Effector CD4-positive, alpha-beta T cell (primary cell): ENCODE measurements at regions not wholly inside any gene's neighbourhood (a gene's known extent, or its start where the extent isn't known, plus 50 kb on each side); places are given as distances from the start of the nearest gene placed in this dataset.
"Not testable (repeated sequence)": the region's sequence is repeated elsewhere in the genome, so short reads cannot be mapped to it uniquely, and the experiment has no call there.

Experiments
- DNase-seq: peaks from one replicate; pipeline ENCODE4 v3.0.0-alpha.2; 2020

DNA sequence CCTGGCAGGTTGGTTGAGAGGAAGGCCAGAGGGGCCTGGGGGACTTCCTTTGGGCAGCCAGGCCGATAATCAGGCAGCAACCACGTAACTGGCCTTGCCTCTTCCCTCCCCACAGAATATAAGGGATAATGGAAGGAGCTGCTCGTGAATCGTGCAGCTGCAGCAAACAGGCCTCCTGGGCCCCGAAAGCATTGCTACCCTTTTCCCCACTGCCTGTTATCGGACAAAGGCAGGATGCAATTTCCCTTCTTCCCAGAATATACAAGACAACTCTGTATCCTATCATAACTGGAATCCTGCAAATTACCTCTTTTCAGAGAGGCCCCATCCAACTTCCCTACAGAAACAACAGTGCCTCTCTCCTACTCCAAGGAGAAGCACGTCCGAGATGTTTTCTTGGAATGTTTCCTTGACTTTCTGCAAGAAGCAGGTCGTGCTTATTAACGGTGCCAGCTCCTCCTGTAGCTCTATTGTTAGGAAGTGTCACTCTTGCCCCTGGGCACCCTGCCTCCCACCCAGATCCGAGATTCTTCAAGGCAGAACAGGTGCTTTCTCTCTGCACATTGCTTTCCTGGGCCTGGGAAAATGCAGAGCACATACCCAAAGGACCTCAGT lies 106.0 kb upstream of the TIAM1 start:
- no peak for DNase-seq

DNA sequence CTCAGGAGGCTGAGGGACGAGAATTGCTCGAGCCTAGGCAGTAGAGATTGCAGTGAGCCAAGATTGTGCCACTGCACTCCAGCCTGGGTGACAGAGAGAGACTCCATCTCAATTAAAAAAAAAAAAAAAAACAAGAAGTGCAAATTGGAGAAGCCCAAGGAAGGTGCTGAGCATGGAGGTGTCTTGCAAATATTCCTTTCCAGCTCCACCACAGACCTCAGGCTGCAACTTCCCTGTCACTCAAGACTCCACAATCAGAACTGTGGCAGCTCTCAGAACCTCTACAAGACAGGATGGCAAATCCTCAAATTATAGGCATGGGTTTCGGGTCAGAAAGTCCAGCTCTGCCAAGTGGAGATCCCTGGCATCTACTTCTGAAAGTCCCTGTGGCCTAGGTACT lies 104.4 kb upstream of the TIAM1 start:
- no peak for DNase-seq

DNA sequence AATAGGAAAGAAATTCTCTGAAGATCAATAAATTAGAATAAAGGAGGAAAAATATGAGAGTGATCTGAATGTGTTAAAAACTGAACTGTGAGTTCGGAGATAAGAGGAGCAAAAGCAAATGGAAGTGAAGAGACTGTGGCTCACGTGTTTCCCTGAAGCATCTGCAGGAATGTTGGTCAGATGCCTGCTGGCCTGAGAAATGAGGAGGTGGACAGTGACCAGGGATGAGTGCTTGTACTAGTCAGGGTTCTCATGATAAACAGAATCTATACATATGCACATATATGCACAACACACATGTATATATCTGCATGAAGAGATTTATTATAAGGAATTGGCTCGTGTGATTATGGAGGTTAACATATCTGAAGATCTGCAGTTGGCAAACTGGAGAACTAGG lies 103.4 kb upstream of the TIAM1 start:
- no peak for DNase-seq

DNA sequence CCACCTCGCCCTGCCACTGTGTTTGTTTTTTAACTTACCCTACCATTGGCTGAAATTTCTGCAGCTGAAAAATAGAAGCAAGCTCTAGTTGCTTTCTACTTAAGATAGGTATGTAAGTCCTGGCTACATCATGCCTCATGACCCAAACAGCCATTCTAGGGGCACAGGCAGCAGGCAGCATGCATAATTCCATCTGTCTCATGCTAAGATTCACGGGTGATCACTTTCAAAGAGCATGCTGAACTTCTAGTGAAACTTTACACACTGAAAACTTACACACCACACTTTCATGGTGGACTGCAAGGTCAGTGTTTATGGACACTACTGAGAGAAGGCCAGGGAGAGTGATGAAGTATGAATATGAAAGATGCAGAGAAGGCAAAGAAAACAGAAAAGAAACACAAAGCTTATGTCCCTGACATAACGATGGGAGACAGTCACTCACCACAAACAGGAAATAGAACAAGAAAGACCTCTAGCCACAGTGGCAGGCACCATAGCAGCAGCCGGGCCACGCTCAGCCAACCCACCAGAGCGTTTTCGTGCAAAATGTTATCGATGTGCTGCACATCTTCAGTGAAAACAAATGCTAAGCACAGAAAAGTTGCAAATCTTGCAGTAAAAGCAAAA lies 102.3 kb upstream of the TIAM1 start:
- peak; percentile 7 for DNase-seq

DNA sequence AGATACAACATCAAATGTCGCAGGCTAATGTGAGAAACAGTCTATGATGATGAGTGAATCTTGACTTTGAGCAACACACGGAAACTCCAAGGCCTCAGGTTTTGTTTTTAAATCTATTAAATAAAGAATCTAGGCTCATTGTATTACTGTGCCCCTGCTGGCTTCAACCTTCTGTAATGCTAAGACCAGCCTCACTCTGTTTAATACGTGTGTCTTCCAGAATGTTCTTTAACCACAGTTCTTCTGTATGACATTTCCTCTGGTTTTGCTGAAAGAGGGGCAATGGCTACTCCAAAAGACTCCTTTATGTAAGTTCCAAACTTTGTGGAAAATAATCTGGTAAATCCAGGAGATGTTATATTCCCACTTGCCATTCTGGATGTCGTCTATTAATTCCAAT lies 101.1 kb upstream of the TIAM1 start:
- no peak for DNase-seq

DNA sequence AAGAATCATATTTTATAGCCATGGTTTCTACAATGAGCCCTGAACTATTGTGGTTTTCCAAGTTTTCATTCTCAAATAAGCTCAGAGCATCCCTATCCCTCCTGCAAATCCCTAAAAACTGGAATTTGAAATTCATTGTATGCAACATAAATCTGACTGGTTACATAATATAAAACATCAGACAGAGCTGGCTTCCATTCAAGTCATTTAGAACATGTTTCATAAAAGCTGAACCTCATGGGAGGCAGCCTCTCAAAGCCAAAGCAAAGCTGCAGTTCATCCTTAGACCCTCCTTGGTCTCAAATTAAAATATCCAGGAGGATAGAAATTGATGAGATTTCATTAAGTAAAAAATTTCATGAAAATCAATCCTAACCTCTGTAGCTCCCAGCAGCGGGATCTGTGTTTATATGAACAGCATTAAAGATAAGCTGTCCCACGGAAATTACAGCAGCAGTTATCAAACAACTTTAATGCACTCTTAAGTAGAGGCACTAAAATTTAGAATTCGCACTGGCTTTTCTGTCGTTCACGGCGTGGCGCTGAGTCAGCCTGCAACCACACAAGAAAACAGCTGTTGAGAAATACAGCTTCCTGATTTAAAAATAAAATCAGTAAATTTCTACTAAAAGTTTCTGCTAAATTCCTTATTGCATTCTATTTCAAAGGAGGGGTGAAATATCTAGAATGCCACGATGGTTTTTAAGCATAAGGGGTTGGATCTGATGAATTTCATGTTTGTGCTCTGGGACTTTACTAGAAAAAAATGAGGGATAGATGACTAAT lies 99.9 kb upstream of the TIAM1 start:
- DNase-seq: no peak

DNA sequence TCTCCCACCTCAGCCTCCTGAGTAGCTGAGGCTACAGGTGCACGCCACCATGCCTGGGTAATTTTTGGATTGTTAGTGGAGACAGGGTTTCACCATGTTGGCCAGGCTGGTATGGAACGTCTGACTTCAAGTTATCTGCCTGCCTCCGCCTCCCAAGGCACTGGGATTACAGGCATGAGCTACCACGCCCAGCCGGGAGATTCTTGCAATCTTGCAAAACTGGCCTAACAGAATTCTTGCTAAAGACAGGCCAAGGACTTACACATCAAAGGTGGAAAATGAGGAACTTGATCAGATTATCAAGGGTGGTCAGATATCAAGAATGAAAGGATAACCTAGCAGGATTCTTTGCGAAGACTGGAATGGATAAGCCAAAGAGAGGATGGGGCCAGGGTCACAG lies 98.3 kb upstream of the TIAM1 start:
- no peak for DNase-seq

DNA sequence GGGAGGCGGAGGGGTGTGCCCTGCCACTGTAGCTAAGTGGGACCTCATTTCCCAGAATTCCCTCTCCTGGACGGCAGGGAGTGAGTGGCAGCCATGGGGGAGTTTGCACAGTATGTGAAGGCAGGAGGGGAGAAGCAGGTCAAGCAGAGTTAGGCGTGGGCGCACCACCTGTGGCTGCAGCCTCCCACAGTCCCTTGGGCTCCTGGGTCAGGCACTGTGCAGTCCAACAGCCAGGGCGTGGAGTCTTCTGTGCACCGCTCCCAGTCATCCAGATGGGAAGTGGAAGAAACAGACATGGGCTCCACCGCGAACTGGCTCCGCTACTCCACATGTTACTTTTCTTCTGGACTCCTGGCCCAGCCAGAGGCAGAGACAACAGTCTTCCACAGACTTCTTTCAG lies 85.4 kb upstream of the TIAM1 start:
- no peak for DNase-seq

DNA sequence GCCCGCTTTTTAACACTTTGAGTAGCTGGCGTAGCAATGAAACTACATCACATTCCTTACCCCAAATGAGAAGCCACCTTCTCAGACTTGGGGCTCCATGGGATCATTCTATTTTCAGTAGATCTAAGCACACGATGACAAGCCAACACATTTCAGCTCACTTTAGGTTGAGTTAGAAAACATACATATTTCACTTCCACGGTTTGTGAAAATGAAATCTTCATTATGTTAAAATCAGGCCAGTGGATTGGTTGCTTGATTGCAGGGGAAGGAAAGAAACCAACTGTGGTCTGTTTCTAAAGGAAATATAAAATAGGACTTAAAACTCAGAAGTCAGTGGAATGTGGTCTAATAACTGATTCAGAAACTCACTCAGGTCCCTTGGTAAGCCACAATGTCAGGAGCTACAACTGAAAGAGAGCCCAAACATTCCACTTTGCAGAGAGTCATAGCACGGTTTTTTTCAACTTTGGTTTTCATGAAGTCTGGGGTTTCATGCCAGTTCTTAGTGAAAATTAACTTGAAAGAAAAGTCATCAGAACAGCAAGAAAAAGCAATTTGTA lies 82.3 kb upstream of the TIAM1 start:
- DNase-seq: no peak

DNA sequence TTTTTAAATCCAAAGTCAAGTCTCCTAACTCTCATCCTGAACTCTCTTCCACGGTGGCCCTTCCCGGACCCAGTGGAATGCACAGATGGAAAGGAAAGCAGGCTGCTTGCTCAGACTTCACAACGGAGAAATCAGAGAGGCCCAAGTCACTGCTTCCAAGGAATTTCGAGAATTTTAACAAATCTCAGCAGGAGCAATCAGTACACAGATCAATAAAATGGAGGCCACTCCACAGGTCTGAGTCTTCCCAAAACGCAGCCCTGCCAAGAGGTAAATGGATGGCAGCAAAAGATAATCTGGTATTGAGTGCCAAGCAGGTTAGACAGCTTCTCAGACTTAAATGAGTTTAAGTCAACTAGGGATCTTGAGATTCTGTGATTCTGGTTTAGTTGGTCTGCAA lies 81.1 kb upstream of the TIAM1 start:
- DNase-seq: no peak

DNA sequence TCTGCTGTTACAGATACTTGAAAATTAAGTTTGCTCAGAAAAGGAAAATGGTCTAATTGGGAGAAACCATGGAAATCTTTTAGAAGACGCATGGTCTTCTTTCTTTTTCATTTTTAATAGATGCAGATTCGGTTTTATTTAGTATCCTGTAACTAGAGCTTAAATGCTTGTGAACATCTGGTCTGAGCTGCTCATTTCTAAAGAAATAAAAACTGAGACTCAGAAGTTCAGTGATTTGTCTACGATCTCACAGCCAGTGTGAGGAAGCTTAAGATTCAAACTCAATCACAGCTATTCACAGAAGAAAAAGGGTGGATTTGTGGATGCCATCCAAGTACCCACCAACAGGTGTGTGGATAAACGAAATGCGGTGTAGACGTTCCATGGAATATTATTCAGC lies 80.0 kb upstream of the TIAM1 start:
- no peak for DNase-seq

DNA sequence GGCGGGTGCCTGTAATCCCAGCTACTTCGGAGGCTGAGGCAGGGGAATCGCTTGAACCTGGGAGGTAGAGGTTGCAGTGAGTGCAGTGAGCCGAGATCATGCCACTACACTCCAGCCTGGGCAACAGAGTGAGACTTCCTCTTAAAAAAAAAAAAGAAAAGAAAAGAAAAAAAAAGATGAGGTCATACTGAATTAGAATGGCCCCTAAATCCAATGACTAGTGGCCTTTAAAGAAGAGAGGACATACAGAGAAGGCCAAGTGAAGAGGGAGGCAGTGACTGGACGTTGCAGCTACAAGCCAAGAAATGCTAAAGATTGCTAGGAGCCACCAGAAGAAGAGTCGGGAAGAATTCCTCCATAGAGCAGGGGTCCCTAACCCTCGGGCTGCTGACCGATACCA lies 76.9 kb upstream of the TIAM1 start:
- DNase-seq: no peak

DNA sequence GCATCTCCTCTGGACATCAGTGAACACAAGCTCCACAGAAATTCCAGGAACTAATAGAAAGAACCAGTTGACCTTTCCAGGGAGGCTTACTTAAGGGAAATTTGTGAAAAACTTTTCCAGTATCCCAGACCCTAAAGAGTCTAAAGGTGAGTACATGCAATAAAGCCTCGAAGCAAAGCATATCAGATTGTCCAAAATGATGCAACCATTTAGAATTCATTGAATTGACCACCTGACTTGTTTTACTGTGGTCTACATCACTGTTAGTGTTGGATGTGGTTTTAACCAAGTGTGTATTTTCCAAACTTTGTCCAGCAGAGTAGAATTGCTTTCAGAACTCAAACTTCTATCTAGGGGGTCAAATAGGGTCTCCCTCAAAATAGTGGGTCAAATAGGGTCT lies 76.3 kb upstream of the TIAM1 start:
- no peak for DNase-seq

DNA sequence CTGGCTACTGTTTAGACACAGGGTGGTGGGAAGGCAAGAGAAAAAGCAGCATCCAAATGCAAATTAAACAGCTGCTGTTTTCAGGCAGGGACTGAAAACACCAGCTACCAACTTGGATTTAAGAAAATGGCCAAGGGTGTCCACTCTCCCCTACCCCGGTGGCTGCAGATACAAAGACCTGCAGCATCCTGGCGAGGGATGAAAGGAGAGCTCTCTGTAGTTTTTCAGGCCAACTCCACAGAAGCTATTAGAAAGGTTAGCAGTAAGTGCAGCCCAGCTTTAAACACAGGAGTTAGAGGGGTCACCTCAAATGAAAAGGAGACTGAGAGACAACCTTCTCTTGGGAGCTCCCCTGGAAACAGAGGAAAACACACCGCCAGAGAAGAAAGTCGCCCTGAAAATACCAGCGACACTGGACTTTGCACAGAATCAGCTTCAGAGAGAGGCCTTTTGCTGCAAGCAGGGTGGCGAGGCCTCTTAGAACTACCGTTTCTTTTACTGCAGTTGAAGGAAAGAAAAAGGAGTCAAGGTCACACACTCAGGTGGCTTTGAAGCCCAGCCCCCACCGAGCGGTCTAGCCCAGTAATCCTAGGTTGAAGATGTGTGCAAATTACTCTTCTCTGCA lies 74.4 kb upstream of the TIAM1 start:
- no peak for DNase-seq

DNA sequence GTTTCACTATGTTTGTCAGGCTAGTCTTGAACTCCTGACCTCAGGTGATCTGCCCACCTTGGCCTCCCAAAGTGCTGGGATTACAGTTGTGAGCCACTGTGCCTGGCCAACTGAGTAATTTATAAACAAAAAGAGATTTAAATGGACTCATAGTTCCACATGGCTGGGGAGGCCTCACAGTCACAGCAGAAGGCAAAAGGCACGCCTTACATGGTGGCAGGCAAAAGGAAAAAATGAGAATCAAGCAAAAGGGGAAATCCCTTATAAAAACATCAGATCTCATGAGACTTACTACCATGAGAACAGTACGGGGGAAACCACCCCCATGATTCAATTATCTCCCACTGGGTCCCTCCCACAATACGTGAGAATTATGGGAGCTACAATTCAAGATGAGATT lies 73.2 kb upstream of the TIAM1 start:
- DNase-seq: not testable (repeated sequence)

DNA sequence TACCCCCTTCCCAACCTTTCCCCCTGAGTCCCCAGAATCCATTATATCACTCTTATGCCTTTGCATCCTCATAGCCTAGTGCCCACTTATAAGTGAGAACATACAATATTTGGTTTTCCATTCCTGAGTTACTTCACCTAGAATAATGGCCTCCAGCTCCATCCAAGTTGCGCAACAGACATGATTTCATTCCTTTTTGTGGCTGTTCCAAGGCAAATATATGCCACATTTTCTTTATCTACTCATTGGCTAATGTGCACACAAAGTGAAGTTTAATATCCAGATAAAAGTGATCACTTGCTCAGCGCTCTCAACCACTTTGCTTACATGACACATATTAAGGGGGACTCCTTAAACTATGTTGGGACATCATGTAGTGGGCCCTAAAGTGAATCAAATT lies 72.4 kb upstream of the TIAM1 start:
- DNase-seq: no peak

DNA sequence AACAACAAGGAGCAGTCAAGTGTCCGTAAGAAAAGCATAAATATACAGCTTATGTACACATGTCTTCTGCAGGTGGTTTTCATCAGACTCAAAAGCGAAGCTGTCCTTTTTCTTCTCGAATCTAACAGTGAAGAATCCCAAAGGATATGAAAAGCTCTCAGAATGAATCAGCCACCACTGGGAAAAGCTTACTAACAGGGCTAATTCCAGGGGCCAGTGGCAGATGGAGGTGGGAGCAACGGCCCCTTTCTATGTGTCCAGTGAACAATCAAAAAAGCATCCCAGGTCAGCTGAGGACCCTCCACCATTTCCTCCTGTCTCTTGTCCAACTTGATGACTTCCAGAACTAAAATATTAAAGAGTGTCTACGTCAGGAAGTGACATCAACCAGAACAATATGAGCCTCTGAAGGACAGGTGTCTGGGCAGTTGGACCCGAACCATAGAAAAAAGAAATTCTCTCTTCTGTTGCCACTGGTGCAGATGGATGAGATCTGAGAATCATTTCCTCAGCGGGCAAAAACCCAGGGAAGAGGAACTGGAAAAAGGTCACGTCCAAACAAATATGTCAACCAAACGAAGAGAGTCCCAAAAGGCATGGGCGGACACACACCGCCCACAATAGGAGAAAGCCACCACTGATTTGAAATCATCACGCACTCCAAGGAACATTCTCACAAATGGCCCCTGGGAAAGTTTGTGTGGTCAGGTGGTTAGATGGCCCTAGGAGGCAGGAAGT lies 70.4 kb upstream of the TIAM1 start:
- DNase-seq: no peak

DNA sequence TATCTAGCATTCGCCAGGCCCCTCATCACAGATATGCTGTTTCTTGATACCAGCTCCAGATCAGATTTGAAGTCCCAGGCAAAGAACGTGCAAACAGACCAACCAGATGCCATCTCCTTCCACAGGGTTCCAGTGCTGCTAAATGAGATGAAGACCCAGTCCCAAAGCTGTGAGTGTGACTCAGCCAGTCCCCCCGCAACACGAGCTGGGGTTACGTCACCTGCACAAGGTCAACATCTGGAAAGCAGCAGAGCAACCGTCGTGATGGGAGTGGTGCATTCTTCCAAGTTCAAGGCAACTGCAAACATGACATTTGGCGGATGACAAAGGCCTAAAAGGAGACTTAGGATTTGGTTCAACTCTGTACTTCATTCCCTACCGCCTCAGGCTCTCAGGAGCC lies 69.6 kb upstream of the TIAM1 start:
- no peak for DNase-seq

DNA sequence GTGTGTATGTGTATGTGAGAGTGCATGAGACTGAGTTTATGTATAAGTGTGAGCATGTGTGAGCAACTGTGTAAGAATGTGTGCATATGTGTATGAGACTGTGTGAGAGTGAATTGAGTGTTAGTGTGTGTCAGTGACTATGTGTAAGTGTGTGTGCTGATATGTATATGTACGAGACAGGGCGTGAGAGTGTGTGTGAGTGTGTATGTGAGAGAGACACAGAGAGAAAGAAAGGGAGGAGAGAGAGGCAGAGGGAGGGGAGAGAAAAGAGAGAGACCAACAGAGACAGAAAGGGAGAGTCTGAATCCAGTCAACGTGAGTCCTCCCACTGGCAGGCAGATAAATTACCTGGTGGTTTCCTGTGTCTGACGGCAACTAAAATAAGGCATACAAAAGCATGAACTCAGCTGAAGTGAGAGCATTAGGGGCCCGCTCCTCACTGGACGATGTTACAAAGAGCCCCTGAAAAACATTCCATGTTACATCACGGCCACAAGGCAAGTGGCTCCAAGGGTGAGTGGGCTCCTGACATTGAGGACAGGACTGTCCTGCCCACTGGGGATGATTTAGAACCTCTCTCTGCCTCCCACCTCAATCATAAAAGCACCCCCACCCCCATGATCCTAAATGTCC lies 66.6 kb upstream of the TIAM1 start:
- DNase-seq: no peak

DNA sequence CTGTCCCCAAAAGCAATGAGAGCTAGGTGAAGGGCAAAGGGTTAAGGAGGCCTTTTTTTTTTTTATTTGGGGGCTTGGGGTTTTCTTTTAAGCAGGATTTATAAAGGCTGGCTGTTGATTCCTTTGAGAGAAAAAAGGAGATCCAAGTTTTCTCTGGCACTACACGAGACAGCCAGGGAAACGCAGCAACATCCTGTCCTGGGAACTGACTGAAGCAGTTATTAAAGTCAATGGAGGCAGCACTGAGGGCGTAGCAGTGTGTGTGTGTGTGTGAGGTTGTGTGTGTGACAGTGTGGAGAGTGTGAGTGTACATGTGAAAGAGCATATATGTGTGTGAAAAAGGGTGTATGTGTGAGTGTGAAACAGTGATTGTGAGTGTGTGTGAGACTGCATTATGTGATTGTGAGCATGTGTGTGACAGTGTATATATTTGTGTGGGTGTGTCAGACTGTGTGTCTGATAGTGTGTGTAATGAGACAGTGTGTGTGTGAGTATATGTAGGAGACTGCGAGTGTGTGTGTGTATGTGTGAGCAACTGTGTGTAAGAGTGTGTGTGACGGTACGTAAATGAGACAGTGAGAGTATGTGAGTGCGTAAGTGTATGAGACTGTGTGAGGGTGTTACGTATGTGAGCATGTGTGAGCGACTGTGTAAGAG lies 65.9 kb upstream of the TIAM1 start:
- no peak for DNase-seq

DNA sequence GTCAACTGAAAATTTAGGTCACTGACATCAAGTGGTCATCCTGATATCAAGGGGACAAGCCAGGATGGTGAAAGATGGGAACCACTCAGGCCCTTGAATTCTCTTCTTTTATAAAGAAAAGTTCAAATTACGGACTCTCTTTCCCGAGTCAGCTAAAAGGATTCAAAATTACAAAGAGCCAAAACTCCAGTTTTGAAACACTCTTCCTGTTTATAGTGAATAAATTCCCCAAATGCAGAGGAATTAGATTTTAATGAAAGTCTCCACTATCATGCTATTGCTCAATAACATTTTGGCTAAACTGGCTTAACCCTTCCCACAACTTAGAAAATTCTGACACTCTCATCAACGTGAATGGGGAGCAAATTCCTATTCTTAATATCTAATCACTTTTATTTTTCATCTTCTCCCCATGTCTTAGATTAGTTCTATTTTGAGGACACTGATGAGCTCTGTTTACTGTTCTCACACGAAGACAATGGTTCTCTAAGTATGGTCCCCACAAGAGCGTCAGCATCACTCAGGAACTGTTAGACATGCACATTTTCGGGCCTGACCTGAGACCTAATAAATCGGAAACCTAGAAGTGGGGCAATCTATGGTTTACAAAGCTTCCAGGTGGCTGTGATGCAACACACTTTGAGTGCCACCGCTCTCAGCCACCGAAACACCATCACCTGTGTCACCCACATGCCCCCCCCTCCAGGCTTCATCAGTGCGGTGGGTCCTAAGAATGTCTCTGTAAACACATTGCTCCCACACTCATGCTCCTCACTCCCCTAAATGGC lies 64.4 kb upstream of the TIAM1 start:
- DNase-seq: no peak
